CD4-positive, alpha-beta T cell treated with Interleukin-17A for 1 hour (primary cell): ENCODE measurements at regions not wholly inside any gene's neighbourhood (a gene's known extent, or its start where the extent isn't known, plus 50 kb on each side); places are given as distances from the start of the nearest gene placed in this dataset.

Experiments
- DNase-seq: peaks from one replicate; pipeline ENCODE4 v3.0.0-alpha.2; 2020

GRCh38 chr4:184528051-184528450 is 53.7 kb upstream of the IRF2 start:
- no peak for DNase-seq

GRCh38 chr4:184526228-184526627 is 51.9 kb upstream of the IRF2 start:
- DNase-seq: no peak
